ENCODE measurements at regions not wholly inside any gene's neighbourhood (a gene's known extent, or its start where the extent isn't known, plus 50 kb on each side); places are given as distances from the start of the nearest gene placed in this dataset.
"Not testable (repeated sequence)": the region's sequence is repeated elsewhere in the genome, so short reads cannot be mapped to it uniquely, and the experiment has no call there.

GRCh38 chr3:36063992-36064391 lies 316.3 kb upstream of the STAC start:
- DNase-seq (ENCODE audit: low spot score in 2 of 2) (no peak), FAIRE-seq (no peak)

GRCh38 chr3:36065321-36065720 lies 315.0 kb upstream of the STAC start:
- FAIRE-seq, result no peak
- no peak for DNase-seq (ENCODE audit: low spot score in 2 of 2)

- no peak for FAIRE-seq
- no peak for DNase-seq (ENCODE audit: low spot score in 2 of 2)
Measured at GRCh38 chr3:36075491-36075890, 304.8 kb upstream of the STAC start.

GRCh38 chr3:36077320-36077719 lies 303.0 kb upstream of the STAC start:
- no peak for FAIRE-seq
- no peak for DNase-seq (ENCODE audit: low spot score in 2 of 2)

GRCh38 chr3:36082958-36083357 lies 297.3 kb upstream of the STAC start:
- not testable (repeated sequence) for DNase-seq (ENCODE audit: low spot score in 2 of 2); FAIRE-seq

- no peak for FAIRE-seq
- no peak for DNase-seq (ENCODE audit: low spot score in 2 of 2)
Measured at GRCh38 chr3:36095238-36095637, 285.1 kb upstream of the STAC start.

- DNase-seq (ENCODE audit: low spot score in 2 of 2) (no peak), FAIRE-seq (no peak)
Measured at GRCh38 chr3:36097209-36097608, 283.1 kb upstream of the STAC start.

GRCh38 chr3:36114353-36114752 lies 266.0 kb upstream of the STAC start:
- DNase-seq (ENCODE audit: low spot score in 2 of 2), result no peak
- peak; percentile 81 for FAIRE-seq

- DNase-seq (ENCODE audit: low spot score in 2 of 2) (no peak), FAIRE-seq (no peak)
Measured at GRCh38 chr3:36124118-36124796, 256.0 kb upstream of the STAC start.

- FAIRE-seq, result no peak
Measured at GRCh38 chr3:36132214-36132613, 248.1 kb upstream of the STAC start.

GRCh38 chr3:36135863-36136262 lies 244.4 kb upstream of the STAC start:
- FAIRE-seq, result no peak
- no peak for DNase-seq (ENCODE audit: low spot score in 2 of 2)

More at GRCh38 chr3:36132214-36132613, 248.1 kb upstream of the STAC start:
- DNase-seq (ENCODE audit: low spot score in 2 of 2), result no peak

GRCh38 chr3:36142746-36143145 lies 237.6 kb upstream of the STAC start:
- no peak for DNase-seq (ENCODE audit: low spot score in 2 of 2)
- no peak for FAIRE-seq

- no peak for DNase-seq (ENCODE audit: low spot score in 2 of 2)
- no peak for FAIRE-seq
Measured at GRCh38 chr3:36146404-36146803, 233.9 kb upstream of the STAC start.

- no peak for FAIRE-seq
- DNase-seq (ENCODE audit: low spot score in 2 of 2), result no peak
Measured at GRCh38 chr3:36147934-36148558, 232.3 kb upstream of the STAC start.

GRCh38 chr3:36149447-36149865 lies 230.8 kb upstream of the STAC start:
- FAIRE-seq (no peak), DNase-seq (ENCODE audit: low spot score in 2 of 2) (no peak)

GRCh38 chr3:36155515-36155914 lies 224.8 kb upstream of the STAC start:
- DNase-seq (ENCODE audit: low spot score in 2 of 2) (no peak), FAIRE-seq (no peak)

GRCh38 chr3:36164400-36164799 lies 215.9 kb upstream of the STAC start:
- FAIRE-seq, result no peak
- no peak for DNase-seq (ENCODE audit: low spot score in 2 of 2)

- FAIRE-seq, result no peak
- DNase-seq (ENCODE audit: low spot score in 2 of 2), result no peak
Measured at GRCh38 chr3:36165509-36166290, 214.6 kb upstream of the STAC start.

- no peak for FAIRE-seq
- no peak for DNase-seq (ENCODE audit: low spot score in 2 of 2)
Measured at GRCh38 chr3:36166477-36166876, 213.8 kb upstream of the STAC start.

- no peak for DNase-seq (ENCODE audit: low spot score in 2 of 2)
Measured at GRCh38 chr3:36172699-36173098, 207.6 kb upstream of the STAC start.

GRCh38 chr3:36175113-36175812 lies 205.0 kb upstream of the STAC start:
- FAIRE-seq (no peak), DNase-seq (ENCODE audit: low spot score in 2 of 2) (no peak)

More at GRCh38 chr3:36172699-36173098, 207.6 kb upstream of the STAC start:
- no peak for FAIRE-seq
